ENCODE measurements at regions not wholly inside any gene's neighbourhood (a gene's known extent, or its start where the extent isn't known, plus 50 kb on each side); places are given as distances from the start of the nearest gene placed in this dataset.

- DNase-seq = no peak
Observed at GRCh38 chr9:126095546-126096190, 231.0 kb upstream of the MVB12B start.

- DNase-seq = no peak
Observed at GRCh38 chr9:126096340-126096739, 230.3 kb upstream of the MVB12B start.

GRCh38 chr9:126097679-126098078, 228.9 kb upstream of the MVB12B start:
- DNase-seq = no peak

GRCh38 chr9:126106404-126106803, 220.2 kb upstream of the MVB12B start:
- DNase-seq = no peak

DNA sequence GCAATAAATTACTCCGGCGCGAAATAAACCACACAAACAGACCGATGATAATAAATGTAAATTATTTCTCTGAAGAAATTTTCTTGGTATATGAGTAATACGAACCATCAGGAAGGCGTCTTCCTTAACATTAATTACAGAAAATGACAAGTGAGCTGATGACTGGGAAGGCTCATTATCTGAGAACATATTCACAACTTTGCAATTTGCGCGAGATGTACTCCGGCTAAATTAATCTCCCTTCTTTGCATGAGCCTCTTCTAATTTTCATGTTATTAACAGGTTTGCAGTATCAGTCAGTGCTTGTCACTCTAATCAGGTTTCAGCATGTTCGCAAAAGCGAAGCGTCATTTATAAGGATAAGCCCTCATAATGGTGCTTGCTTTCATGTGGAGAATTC, 218.9 kb upstream of the MVB12B start:
- DNase-seq = no peak

DNA sequence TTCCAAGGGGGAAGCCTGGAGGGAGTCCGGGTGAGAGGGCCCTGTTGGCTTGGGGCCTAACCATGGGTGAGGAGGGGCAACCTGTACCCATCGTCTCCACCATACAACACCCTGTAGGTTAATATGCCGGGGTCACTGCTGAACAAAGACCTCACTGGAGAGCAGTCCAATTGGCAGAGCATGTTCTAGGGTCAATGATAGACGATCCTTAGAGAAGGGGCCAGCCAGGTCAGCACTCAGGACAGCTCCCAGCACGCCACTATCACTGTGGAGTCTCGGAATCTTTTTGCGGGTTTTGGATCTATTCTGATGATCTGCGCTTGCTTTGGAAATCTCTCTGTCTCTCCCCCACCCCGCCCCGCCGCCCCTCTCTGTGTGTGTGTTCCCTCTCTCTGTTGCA, 218.4 kb upstream of the MVB12B start:
- no peak for DNase-seq

DNA sequence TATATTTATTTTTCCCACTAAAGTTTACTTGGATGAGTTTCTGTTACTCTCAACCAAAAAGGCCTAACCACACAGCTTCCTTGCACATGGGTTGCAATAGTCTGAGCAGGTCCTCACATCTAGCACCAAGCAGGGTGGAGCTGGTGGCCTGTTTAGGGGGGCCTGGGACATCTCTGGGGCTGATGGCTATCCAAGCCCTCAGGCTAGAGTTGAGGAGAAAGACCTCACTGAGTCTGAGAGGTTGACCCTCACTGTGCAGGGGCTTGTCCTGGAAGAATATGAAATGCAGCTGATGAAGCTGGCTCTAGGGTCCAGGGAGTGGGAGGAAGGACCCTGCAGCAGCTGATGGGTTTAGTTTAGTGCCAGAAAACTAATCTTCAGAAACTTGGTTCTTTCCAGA, 217.1 kb upstream of the MVB12B start:
- no peak for DNase-seq

DNA sequence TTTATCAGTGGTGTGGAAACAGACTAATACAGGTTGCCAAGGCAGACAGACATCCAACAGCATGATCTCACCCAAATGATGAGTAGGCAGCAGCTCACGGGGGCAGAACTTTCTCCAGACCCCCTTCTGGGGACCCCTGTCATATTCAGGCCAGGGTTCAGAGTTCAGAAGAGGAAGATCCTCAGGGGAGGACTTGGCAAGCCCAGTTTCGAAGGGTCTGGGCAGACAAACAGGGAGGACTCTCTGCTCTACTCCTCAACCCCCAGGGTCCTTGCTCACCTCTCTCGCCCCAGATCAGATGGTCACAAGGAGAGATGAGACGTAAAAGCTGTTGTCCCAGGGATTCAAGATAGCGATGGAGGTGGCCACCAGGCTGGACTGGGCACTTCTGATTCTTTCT, 215.1 kb upstream of the MVB12B start:
- no peak for DNase-seq

- no peak for DNase-seq
Observed at GRCh38 chr9:126112135-126112720, 214.4 kb upstream of the MVB12B start.

DNA sequence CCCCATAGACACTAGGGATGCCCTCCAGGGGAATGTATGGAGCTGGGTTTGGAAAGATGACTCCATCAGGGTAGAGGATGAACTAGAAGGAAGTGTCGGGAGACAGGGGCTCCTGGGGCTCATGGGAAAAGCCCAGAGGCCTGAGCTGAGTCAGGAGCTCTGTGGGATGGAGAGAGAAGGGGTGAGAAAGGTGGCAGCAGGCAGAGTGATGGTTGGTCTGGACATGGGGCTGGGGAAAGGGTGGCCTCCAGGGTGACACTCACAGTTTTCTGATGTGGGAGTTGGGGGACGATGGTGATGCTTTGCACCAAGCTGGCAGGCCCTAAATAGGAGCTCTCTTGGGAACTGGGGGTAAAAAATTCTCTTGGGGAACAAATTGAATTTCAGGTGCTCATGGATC, 213.5 kb upstream of the MVB12B start:
- DNase-seq = no peak

- no peak for DNase-seq
Observed at GRCh38 chr9:126113756-126114408, 212.7 kb upstream of the MVB12B start.

GRCh38 chr9:126114409-126114760, 212.2 kb upstream of the MVB12B start:
- no peak for DNase-seq

DNA sequence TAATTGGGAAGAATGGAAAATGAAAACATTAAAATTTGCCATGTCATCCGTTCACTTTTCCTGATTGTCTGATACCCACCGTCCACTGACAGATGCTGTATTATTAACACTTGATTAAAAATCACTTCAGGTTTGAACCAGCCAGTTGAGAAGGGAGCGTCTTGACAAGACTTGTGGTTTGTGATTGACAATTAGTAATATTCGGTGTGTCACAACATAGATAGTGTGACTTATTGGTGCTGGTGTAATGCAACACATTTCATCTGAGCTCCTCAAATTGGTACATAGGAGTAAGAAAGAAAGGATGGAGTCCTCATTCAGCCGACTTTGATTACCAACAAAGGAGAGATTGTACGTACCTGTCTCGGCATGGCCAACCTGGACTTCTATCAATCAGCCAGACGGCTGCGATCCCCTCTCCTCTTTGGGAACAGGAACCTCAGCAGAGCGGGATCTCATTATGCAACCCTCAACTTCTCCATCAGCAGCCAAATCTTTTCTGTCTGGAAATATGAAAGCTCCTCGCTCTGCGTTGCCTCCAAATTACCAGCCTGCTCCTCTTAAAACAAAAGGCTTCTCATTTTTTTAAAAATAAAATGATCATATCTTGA, 211.7 kb upstream of the MVB12B start:
- DNase-seq = no peak

GRCh38 chr9:126116351-126117157, 210.1 kb upstream of the MVB12B start:
- DNase-seq = no peak

GRCh38 chr9:126117158-126117425, 209.5 kb upstream of the MVB12B start:
- no peak for DNase-seq

GRCh38 chr9:126117631-126118030, 209.0 kb upstream of the MVB12B start:
- no peak for DNase-seq

DNA sequence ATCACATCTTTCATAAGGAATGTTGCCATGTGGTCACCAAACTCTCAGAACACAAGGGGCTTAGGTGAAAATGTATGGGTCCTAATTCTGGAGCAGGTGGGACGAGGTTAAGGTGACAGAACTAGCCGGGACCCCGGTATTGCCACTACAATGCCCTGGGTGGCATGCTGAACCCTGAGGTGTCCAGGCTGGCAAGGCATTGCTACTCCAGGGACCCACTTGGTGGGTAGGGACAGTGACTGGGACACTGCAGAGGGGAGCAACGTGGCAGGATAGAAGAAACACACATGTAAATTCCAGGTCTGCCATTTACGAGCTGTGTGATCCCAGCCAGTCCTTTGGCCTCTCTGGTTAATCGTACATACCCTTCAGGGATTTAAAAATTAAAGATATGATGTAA, 206.9 kb upstream of the MVB12B start:
- no peak for DNase-seq

DNA sequence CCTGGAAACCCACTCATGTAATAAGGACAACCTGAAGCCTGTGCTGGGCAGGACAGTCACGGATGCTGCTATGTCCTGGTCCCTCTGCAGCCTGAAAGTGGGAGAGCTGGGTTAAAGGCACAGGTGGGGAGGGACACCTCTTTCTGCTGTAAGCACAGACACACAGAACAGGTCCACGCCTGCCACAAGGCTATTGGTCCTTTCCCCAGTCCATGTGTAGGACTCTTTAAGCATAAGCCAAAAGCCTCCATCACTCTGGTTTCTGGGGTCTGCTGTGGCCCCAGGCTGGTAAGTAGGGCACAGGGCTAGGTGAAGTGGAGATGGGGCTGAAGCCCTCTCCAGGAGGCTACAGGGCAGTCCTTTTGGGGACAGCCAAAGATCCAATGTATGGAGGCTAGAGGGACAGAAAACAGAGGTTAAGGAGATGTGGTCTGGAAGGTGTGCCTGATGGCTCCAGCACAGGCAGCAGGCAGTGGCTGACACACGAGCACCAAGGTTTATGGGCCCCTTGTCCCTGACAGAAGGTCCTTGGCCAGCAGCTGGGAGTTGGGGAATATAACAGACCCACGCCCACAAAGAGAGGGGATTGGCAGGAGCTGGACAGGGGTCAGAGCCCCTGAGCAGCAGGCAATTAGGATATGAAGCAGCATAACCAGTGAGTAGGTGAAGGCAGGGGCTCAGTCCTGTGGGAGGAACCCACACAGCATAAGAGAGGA, 203.6 kb upstream of the MVB12B start:
- no peak for DNase-seq

DNA sequence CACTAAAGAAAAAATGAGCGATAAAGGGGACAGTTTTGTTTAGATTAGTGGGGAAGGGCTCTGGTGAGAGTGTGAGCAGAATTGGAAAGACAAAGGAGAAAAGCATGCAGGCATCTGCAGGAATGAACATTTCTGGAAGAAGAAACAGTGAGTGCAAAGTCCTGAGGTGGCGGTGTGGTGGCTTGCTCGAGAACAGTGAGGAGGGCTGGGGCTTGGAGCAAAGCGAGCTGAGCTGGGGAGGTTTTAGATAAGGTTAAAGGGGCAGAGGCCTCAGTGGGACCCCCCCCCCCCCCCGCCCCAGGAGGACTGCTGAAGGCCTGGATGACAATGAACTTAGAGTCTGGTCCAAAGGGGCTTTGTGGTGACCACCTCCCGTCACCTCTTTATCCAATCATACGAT, 202.7 kb upstream of the MVB12B start:
- DNase-seq = no peak

DNA sequence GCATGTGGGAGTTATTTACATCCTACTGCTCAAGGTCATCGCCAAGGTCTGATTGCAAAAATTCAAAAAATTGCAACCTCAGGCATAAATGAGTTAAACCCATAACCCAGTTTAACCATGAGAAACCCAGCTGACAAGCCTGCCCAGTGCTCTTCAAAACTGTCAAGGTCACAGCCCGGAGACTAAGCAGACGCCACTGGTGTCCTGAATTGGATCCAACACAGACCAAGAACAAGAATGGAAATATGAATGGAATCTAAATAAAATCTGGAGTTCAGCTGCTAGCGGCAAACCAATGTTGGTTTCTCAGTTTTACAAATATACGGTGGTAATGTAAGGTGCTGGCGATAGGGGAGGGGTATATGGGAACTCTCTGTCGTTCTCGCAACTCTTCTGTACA, 201.5 kb upstream of the MVB12B start:
- no peak for DNase-seq

DNA sequence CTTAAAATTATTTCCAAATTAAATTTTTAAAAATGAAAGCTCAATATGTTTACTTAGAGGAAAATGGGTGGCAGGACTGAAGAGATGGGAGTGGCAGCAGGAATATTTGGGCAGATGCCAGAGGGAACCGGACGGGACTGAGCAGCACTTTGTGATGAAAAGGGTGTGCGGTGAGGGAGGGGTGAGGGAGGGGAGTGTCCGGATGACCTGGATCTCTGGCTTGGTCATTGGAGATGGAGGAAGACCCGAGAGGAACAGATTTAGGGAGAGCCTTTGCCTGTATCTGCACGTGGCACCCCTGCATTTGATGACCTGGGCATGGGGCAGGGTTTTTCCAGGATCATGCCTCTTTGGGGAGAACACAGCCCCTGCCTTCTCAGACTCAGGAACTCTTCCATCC, 201.1 kb upstream of the MVB12B start:
- DNase-seq = no peak

DNA sequence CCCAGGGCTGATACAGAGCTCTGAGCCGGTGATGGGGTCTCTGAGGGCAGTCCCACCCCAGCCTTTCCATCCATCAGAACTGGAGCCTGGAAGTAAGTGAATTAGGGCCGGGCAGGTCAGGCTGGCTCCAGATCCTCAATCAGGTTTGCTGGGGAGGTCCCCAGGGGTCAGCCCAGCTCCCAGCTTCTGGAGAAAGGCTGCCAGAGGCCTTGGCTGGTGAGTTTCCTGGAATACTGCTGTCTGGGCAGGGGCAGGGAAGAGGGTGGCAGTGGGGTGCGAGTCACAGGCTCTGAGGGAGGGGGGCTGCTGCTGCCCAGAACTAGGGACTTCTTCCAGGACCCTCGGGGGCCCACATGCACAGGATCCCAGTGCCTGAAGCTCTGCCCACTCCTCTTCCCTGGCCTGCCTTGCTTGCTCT, 200.6 kb upstream of the MVB12B start:
- no peak for DNase-seq

GRCh38 chr9:126126807-126127206, 199.8 kb upstream of the MVB12B start:
- DNase-seq = no peak

Measured in NCI-H446 (cell line).